GM12872 (cell line): ENCODE measurements at regions not wholly inside any gene's neighbourhood (a gene's known extent, or its start where the extent isn't known, plus 50 kb on each side); places are given as distances from the start of the nearest gene placed in this dataset.

Experiments
- CTCF ChIP-seq: IDR thresholded peaks from 3 replicates; pipeline ENCODE4 v1.5.1; 2011; ENCODE audit warnings: low read depth, mild to moderate bottlenecking, low read length, moderate library complexity; ENCODE audit not compliant: insufficient read depth

- TF ChIP-seq CTCF = no peak
Measured at GRCh38 chr6:14431385-14432330, 314.1 kb downstream of the CD83 start.

DNA sequence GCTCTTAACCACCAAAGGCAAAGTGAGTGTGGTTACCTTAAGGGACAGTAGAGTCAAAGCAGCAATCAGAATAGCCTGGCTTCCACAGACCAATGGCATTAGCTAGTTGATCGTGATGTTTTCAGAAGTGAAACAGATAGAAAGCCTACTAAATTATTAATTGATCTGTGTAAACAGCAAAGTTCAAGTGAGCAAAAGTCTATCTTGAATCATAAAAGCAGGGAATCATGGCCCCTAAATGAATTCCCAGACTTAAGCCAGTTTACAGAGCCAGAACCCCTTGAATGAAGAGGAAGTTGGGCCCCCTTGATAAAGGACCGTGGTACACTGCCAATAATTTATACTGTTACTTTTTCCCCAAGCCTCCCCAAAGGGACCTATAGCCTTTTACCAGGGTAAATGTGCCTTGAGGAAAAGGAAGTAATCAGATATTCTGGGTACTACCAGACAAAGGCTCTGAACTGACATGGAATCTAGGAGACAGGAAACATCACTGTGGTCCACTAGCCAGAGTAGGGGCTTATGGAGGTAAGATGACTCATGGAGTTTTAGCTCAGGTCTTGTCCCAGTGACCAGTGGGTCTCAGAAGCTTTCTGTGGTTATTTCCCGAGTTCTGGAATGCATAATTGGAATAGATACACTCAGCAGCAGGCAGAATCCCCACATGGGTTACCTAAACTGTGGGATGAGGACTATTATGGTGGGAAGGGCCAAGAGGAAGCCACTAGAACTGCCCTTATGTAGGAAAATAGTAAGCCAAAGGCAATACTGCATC is 317.5 kb downstream of the CD83 start:
- TF ChIP-seq CTCF = no peak

DNA sequence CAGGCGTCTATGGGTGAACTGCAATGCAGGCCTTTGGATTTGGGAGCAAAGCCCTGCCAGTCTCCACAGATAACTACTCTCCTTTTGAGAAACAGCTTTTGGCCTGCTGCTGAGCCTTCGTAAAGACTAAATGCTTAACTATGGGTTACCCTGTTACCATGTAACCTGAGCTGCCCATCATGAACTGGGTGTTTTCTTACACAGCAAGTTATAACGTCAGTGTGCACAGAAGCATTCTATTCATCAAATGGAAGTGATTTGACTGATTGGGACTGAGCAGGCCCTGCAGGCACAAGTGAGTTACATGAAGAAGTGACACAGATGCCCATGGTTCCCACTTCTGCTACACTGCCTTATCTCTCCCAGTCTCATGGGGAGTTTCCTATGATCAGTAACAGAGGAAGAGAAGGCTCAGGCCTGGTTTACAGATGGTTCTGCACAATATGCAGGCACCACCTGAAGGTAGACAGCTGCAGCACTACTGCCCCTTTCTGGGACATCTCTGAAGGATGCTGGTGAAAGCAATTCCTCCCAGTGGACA is 319.1 kb downstream of the CD83 start:
- no peak for TF ChIP-seq CTCF

- TF ChIP-seq CTCF = no peak
Measured at GRCh38 chr6:14439419-14439818, 321.8 kb downstream of the CD83 start.

DNA sequence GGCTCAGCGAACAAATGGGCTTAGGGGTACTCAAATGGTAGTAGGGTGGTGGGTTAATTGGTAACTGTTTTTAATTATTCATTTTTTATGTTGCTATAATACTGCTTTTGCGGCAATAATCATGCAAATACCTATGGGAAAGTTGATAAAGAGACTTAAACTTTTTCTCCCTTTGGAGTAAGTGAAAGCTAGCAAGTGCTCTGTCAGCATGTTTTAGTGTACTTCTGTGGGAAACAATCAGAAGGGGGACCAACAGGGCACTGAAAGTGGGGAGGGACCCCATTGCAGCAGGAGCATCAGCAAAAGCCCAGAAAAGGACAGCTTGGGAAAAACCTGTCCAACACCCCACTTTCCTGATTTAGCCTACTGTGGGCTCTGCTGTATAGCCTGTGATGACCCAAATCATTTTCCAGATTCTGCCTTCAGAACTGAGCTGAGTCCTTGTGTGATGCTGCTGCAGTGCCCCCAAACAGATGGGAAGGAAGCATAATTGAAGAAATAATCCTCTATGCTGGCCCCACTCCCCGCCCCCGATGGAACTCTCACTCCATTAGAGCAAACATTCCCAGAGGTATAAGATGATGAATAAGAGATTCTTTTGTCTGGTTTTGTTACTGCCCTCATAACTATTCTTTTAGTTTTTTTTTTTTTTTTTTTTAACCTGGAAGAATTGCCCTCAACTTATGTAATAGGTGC is 322.8 kb downstream of the CD83 start:
- no peak for TF ChIP-seq CTCF

GRCh38 chr6:14440940-14441781 is 323.6 kb downstream of the CD83 start:
- TF ChIP-seq CTCF = no peak
